Fibroblast of lung (primary cell): ENCODE measurements at regions not wholly inside any gene's neighbourhood (a gene's known extent, or its start where the extent isn't known, plus 50 kb on each side); places are given as distances from the start of the nearest gene placed in this dataset.
A peak's percentile ranks its signal among the peaks of the same experiment; 100 is the strongest.

Source experiments
- DNase-seq, 2 donors: peaks; one replicate each; pipeline versions ENCODE4 v3.0.0 to v3.0.0-alpha.2; 2010; ENCODE audit warnings: low read depth in 2 of 2
- H2AFZ ChIP-seq: 2 replicates; pipeline ENCODE4 v1.5.1; 2012; ENCODE audit warnings: low read length, control low read depth, inconsistent platforms
- H3K27ac ChIP-seq: 2 replicates; pipeline ENCODE4 v1.5.1; 2011; ENCODE audit warnings: low read length, control low read depth; ENCODE audit not compliant: insufficient read depth
- H3K27me3 ChIP-seq: 2 replicates; pipeline ENCODE4 v1.5.1; 2011; ENCODE audit warnings: mild to moderate bottlenecking, low read length; ENCODE audit not compliant: control insufficient read depth, insufficient read depth
- H3K36me3 ChIP-seq: 2 replicates; pipeline ENCODE4 v1.5.1; 2011; ENCODE audit warnings: low read length; ENCODE audit not compliant: control insufficient read depth, insufficient read depth
- H3K4me1 ChIP-seq: 2 replicates; pipeline ENCODE4 v1.5.1; 2011; ENCODE audit warnings: low read length; ENCODE audit not compliant: control insufficient read depth, insufficient read depth; ENCODE audit errors: extremely low read depth
- H3K4me2 ChIP-seq: 2 replicates; pipeline ENCODE4 v1.5.1; 2011; ENCODE audit warnings: low read length, control low read depth; ENCODE audit not compliant: insufficient read depth; ENCODE audit errors: extremely low read depth
- H3K4me3 ChIP-seq, 4 experiments: fragments of 200-600 bp in 1 of 4; sonication (generic) in 1 of 4; replicated peaks in 1 of 4; 2 replicates each; pipeline ENCODE4 v1.5.1; 2011 to 2016; ENCODE audit warnings: low read length in 4 of 4, low read depth in 3 of 4, mild to moderate bottlenecking in 3 of 4, control low read depth in 2 of 4, inconsistent platforms in 1 of 4, mixed read lengths in 1 of 4; ENCODE audit not compliant: insufficient read depth in 1 of 4; ENCODE audit errors: control extremely low read depth in 1 of 4
- H3K79me2 ChIP-seq: 2 replicates; pipeline ENCODE4 v1.5.1; 2012; ENCODE audit warnings: mild to moderate bottlenecking, low read length, inconsistent platforms; ENCODE audit not compliant: control insufficient read depth, insufficient read depth
- H3K9ac ChIP-seq: 2 replicates; pipeline ENCODE4 v1.5.1; 2011; ENCODE audit warnings: mild to moderate bottlenecking, low read length, control low read depth; ENCODE audit not compliant: insufficient read depth
- H3K9me3 ChIP-seq: 2 replicates; pipeline ENCODE4 v1.5.1; 2012; ENCODE audit warnings: low read depth, low read length; ENCODE audit not compliant: control insufficient read depth, insufficient read depth
- H4K20me1 ChIP-seq: 2 replicates; pipeline ENCODE4 v1.5.1; 2011; ENCODE audit warnings: low read length; ENCODE audit not compliant: control insufficient read depth, insufficient read depth; ENCODE audit errors: extremely low read depth
- CTCF ChIP-seq, 2 donors: IDR thresholded peaks in 1 of 2; conservative IDR thresholded peaks in 1 of 2; 1 replicate in 1 of 2; 2 replicates in 1 of 2; pipeline ENCODE4 v1.5.1; 2011 to 2012; ENCODE audit warnings: low read length in 2 of 2, control low read depth in 1 of 2, inconsistent platforms in 1 of 2, low read depth in 1 of 2, mild to moderate bottlenecking in 1 of 2
- EZH2 ChIP-seq: IDR thresholded peaks from 2 replicates; pipeline ENCODE4 v1.5.1; 2012; ENCODE audit warnings: low read length, control low read depth, mild to moderate bottlenecking; ENCODE audit errors: missing control alignments

- no peak for DNase-seq
- Histone ChIP-seq H3K27me3 (no peaks in the 10 kb centered on the region), H2AFZ (no peak overlapping the region), H3K36me3 (no peaks in the 10 kb centered on the region), H3K4me3 (no peak overlapping the region), H3K27ac (no peak overlapping the region), H3K9ac (no peak overlapping the region), H3K4me2 (no peak overlapping the region), H3K9me3 (no peaks in the 10 kb centered on the region), H4K20me1 (no peaks in the 10 kb centered on the region), H3K4me1 (peaks cover 12% of the 10 kb centered on the region), H3K79me2 (no peaks in the 10 kb centered on the region)
- TF ChIP-seq CTCF (conservative IDR thresholded peaks at IDR 0.05 in 1 of 2, IDR thresholded peaks at IDR 0.05 in 1 of 2; ENCODE audit: low read depth in 1 of 2, low read length in 2 of 2) (no peak), EZH2 (no peak)
Measured at GRCh38 chr10:52483587-52483986, 169.5 kb downstream of the DKK1 start.

GRCh38 chr10:52484206-52485065, 170.4 kb downstream of the DKK1 start:
- H3K4me1 ChIP-seq = peaks cover 14% of the 10 kb centered on the region
- no peaks in the 10 kb centered on the region for H4K20me1 ChIP-seq
- H3K27me3 ChIP-seq = no peaks in the 10 kb centered on the region
- no peak overlapping the region for H3K4me3 ChIP-seq
- TF ChIP-seq EZH2 = no peak
- TF ChIP-seq CTCF (conservative IDR thresholded peaks at IDR 0.05 in 1 of 2, IDR thresholded peaks at IDR 0.05 in 1 of 2; ENCODE audit: low read depth in 1 of 2, low read length in 2 of 2) = no peak
- no peaks in the 10 kb centered on the region for H3K36me3 ChIP-seq
- no peak overlapping the region for H3K9ac ChIP-seq
- H3K79me2 ChIP-seq = no peaks in the 10 kb centered on the region
- H2AFZ ChIP-seq = no peak overlapping the region
- H3K9me3 ChIP-seq = no peaks in the 10 kb centered on the region
- no peak overlapping the region for H3K4me2 ChIP-seq
- DNase-seq = no peak
- no peak overlapping the region for H3K27ac ChIP-seq

- DNase-seq = no peak
- Histone ChIP-seq H3K27ac (no peak overlapping the region), H3K27me3 (no peaks in the 10 kb centered on the region), H2AFZ (peak overlapping the region; percentile 54), H3K4me1 (peaks cover 14% of the 10 kb centered on the region), H3K9me3 (no peaks in the 10 kb centered on the region), H3K9ac (no peak overlapping the region), H3K36me3 (no peaks in the 10 kb centered on the region), H4K20me1 (no peaks in the 10 kb centered on the region), H3K4me3 (no peak overlapping the region), H3K79me2 (no peaks in the 10 kb centered on the region), H3K4me2 (no peak overlapping the region)
- TF ChIP-seq EZH2 (no peak), CTCF (conservative IDR thresholded peaks at IDR 0.05 in 1 of 2, IDR thresholded peaks at IDR 0.05 in 1 of 2; ENCODE audit: low read depth in 1 of 2, low read length in 2 of 2) (no peak)
Measured at GRCh38 chr10:52485462-52485861, 171.4 kb downstream of the DKK1 start.
